ENCODE measurements at regions not wholly inside any gene's neighbourhood (a gene's known extent, or its start where the extent isn't known, plus 50 kb on each side); places are given as distances from the start of the nearest gene placed in this dataset.
A peak's percentile ranks its signal among the peaks of the same experiment; 100 is the strongest.

GRCh38 chr12:107330831-107331431 is 237.6 kb upstream of the CRY1 start:
- no peaks in the 10 kb centered on the region for H3K27me3 ChIP-seq (ENCODE audit: insufficient read depth, low read depth, severe bottlenecking)
- no peaks in the 10 kb centered on the region for H3K36me3 ChIP-seq
- no peak overlapping the region for H3K4me3 ChIP-seq (ENCODE audit: low read depth, low read length)
- no peaks in the 10 kb centered on the region for H3K9me3 ChIP-seq (ENCODE audit: severe bottlenecking)
- no peak for TF ChIP-seq CTCF (IDR thresholded peaks at IDR 0.05; ENCODE audit: low read depth, low read length)
- peak; percentile 45 for DNase-seq
- no peak overlapping the region for H3K27ac ChIP-seq

- Histone ChIP-seq H3K27me3 (ENCODE audit: insufficient read depth, low read depth, severe bottlenecking) (no peaks in the 10 kb centered on the region), H3K9me3 (ENCODE audit: severe bottlenecking) (no peaks in the 10 kb centered on the region), H3K27ac (no peak overlapping the region), H3K36me3 (no peaks in the 10 kb centered on the region), H3K4me3 (ENCODE audit: low read depth, low read length) (no peak overlapping the region)
- TF ChIP-seq CTCF (IDR thresholded peaks at IDR 0.05; ENCODE audit: low read depth, low read length), result no peak
- DNase-seq, result no peak
These were observed 238.1 kb upstream of the CRY1 start for GRCh38 chr12:107331471-107331870.

- H3K27ac ChIP-seq, result no peak overlapping the region
- DNase-seq, result no peak
- H3K36me3 ChIP-seq, result no peaks in the 10 kb centered on the region
These were observed 238.6 kb upstream of the CRY1 start for GRCh38 chr12:107331912-107332311.

GRCh38 chr12:107332743-107333142 is 239.4 kb upstream of the CRY1 start:
- no peak for DNase-seq
- no peaks in the 10 kb centered on the region for H3K27me3 ChIP-seq (ENCODE audit: insufficient read depth, low read depth, severe bottlenecking)
- no peaks in the 10 kb centered on the region for H3K36me3 ChIP-seq
- no peak overlapping the region for H3K27ac ChIP-seq
- no peak overlapping the region for H3K4me3 ChIP-seq (ENCODE audit: low read depth, low read length)
- TF ChIP-seq CTCF (IDR thresholded peaks at IDR 0.05; ENCODE audit: low read depth, low read length), result no peak
- no peaks in the 10 kb centered on the region for H3K9me3 ChIP-seq (ENCODE audit: severe bottlenecking)

More at GRCh38 chr12:107331912-107332311, 238.6 kb upstream of the CRY1 start:
- Histone ChIP-seq H3K9me3 (ENCODE audit: severe bottlenecking) (no peaks in the 10 kb centered on the region), H3K27me3 (ENCODE audit: insufficient read depth, low read depth, severe bottlenecking) (no peaks in the 10 kb centered on the region), H3K4me3 (ENCODE audit: low read depth, low read length) (no peak overlapping the region)
- TF ChIP-seq CTCF (IDR thresholded peaks at IDR 0.05; ENCODE audit: low read depth, low read length), result no peak

GRCh38 chr12:107335802-107336570 is 242.6 kb upstream of the CRY1 start:
- Histone ChIP-seq H3K4me3 (ENCODE audit: low read depth, low read length) (no peak overlapping the region), H3K27me3 (ENCODE audit: insufficient read depth, low read depth, severe bottlenecking) (no peaks in the 10 kb centered on the region), H3K9me3 (ENCODE audit: severe bottlenecking) (no peaks in the 10 kb centered on the region), H3K27ac (no peak overlapping the region), H3K36me3 (no peaks in the 10 kb centered on the region)
- TF ChIP-seq CTCF (IDR thresholded peaks at IDR 0.05; ENCODE audit: low read depth, low read length), result no peak
- no peak for DNase-seq

Measured in WERI-Rb-1 (cell line).